ENCODE measurements at regions not wholly inside any gene's neighbourhood (a gene's known extent, or its start where the extent isn't known, plus 50 kb on each side); places are given as distances from the start of the nearest gene placed in this dataset.
"Not testable (repeated sequence)": the region's sequence is repeated elsewhere in the genome, so short reads cannot be mapped to it uniquely, and the experiment has no call there.

- DNase-seq (ENCODE audit: low spot score) = no peak
Measured at GRCh38 chr3:137820366-137820765, 56.3 kb downstream of the SOX14 start.

DNA sequence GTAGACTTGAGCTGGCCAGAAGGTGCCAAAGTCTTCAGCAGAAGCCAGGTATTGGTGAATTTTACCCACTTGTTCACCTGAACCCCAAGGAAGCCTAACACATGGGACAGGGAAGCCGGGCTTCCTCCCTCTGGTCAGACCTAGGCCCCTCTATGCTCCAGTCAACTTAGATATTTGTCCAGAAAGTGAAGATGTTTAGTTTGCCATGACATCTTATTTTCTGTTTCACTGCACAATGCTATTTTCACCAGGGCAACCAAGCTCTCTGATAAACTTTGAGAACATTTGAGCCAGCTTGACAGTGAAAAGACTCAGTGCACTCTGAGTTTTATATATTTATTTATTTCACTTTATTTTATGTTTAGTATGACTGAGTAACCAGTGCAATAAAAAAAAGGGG, 71.0 kb downstream of the SOX14 start:
- no peak for DNase-seq (ENCODE audit: low spot score)

DNA sequence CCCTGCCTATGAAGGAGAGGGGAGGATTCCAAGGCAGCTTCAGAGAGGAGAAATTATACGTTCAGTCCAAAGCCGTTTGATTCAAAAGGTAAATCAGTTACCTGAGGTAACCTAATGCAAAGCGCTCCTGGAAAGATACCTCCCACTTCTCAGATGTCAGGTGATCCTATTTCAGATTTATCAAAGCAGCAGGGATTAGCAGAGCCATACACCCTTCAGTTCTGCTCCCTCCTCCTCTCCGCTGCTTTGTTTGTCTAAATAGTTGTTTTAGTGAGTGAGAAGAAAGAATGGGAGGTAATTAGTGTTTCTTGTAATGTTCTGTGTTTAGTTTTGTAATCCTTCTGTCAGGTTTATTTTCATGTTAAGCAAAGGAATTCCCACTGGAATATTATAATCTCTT, 81.1 kb downstream of the SOX14 start:
- peak; percentile 45 for DNase-seq (ENCODE audit: low spot score)

DNA sequence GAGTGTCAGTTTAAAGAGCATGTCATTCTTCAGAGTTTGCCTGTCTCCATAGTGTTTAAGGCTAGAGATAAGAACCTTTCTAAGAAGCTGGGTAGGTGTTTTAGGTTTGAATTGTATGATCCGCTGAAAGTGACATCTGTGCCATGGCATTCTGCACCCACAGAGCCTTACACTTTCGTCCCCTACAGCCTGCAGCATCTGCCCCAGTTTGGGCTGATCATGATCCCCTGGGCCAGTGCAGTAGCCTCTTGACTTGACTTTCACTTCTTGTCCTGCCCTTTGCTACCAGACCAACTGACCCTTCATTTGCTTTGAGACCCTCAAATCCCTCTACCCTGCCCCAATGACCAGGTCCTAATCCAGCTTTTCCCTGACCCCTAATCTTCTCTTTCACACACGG, 81.6 kb downstream of the SOX14 start:
- peak; percentile 57 for DNase-seq (ENCODE audit: low spot score)

DNA sequence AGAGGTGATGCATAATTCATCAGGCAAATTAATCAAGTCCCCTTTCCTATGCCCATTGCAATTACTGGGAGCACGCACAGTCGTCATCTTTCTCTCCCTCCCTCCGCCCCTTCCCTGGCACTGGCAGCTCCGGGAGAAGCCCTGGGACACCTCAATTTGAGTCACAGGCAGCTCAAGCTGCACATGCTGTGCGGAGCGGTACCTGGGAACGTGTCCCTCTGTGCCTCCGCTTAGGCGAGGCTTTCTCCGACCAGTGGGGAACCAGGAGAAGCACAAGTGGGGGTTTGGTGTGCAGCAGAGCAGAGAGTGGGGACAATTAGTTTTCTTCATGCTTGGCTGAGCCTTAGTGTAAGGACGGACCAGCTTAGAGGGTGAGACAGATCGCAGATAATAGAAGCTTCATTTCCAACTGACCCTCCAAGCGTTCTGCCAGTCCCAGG, 88.3 kb downstream of the SOX14 start:
- DNase-seq (ENCODE audit: low spot score) = no peak

DNA sequence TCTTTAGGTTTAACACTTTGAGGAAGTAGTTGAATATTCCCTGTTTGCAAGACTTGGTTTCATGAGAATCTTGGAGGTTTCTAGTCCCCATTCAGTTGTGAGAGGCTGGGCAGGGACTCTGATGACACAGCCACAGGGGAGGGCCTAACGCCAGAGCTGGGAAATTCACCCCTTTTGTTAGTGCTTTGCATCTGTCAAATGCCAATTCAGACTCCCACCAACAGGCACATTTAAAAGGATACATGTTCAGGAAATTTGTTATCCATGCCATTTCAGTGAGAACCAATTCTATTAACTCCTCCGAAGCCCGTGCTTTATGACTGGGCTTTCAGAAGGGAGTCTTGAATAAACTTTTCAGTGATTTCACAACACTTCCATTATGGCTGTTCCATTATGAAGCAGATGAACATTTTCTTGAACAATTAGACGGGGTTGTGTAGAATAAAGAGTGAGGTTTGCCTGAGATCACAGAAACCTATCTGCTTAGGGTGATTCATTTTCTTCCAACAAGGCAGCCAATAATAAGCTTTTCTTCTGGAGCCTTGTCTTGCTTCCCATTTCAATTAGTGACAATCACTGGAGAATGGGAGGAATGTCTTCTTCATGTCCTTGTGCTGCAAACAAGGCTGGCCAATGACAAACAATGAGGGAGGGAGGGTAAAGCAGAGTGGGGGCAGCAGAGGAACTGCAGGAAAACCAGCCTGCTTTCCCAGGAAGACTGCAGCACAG, 90.6 kb downstream of the SOX14 start:
- DNase-seq (ENCODE audit: low spot score) = no peak

DNA sequence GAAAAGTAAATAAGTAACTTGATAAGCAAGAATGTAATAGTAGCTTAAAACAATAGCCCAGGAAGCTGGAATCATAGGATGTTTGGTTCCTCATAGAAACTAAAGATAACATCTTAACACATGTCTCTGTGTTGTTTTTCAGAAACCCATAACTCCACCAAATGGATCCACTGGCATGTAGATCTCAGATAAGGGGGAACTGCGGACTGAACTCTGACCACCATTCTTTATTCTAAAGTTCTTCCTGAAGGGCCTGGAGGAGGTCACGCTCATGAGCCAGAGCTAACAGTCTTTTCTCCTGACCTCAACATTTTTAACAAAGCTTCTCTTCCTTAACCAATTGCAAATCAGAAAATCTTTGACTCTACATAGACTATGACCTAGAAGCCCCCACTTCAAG, 101.9 kb downstream of the SOX14 start:
- no peak for DNase-seq (ENCODE audit: low spot score)

DNA sequence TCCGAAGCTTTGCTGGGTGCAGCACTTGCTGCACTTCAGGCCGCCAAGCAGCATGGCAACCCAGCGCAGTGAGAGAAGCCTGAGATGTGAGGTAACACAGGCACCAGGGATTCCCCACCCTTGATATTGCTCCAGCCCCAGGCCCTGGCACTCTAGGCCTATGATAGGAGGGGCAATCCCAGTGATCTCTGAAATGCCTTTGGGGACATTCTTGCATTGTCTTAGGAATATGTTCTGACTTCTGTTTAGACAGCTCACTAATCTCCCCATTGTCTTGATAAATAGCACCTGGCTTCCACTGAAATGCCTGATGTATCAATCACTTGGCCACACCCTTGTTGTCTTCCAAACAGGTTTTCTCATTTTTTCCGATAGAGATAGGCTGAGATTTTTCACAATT, 102.8 kb downstream of the SOX14 start:
- no peak for DNase-seq (ENCODE audit: low spot score)

DNA sequence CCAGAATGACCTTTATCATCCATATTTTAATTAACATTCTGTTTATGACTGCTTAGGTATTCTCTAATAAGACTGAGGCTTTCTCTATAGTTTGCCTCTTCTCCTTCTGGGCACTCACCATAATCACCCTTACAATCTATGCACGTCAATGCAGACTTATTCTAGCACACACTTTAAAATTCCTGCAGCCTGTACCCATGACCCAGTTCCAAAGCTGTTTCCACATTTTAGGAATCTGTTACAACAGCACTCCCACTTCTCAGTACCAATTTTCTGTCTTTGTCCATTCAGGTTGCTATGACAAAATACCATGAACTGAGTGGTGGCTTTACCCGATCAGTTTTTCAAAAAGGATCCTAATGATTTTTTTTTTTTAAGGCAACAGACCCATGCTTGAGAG, 103.5 kb downstream of the SOX14 start:
- DNase-seq (ENCODE audit: low spot score) = no peak

DNA sequence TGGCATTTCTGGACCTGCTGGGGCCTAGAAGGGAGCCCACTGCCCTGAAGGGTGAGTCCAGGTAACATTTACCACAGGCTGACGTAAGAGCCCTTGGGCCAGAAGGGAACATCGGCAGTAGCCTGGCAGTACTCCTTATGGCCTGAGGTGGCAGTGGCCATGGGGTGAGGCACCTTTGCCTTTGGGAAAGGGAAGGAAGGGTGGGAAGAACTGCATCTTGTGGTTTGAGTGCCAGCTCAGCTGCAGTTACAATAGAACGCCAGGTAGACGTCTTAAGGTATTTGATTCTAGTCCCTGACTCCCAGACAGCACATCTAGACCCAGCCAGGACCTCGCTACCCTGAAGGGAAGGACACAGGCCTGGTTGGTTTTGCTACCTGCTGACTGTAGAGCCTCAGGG, 104.9 kb downstream of the SOX14 start:
- no peak for DNase-seq (ENCODE audit: low spot score)

DNA sequence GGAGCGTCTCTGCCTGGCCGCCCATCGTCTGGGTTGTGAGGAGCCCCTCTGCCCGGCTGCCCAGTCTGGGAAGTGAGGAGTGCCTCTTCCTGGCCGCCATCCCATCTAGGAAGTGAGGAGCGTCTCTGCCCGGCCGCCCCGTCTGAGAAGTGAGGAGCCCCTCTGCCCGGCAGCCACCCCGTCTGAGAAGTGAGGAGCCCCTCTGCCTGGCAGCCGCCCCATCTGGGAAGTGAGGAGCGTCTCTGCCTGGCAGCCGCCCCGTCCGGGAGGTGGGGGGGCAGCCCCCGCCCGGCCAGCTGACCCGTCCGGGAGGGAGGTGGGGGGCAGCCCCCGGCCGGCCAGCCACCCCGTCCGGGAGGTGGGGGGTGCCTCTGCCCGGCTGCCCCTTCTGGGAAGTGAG, 108.5 kb downstream of the SOX14 start:
- not testable (repeated sequence) for DNase-seq (ENCODE audit: low spot score)

DNA sequence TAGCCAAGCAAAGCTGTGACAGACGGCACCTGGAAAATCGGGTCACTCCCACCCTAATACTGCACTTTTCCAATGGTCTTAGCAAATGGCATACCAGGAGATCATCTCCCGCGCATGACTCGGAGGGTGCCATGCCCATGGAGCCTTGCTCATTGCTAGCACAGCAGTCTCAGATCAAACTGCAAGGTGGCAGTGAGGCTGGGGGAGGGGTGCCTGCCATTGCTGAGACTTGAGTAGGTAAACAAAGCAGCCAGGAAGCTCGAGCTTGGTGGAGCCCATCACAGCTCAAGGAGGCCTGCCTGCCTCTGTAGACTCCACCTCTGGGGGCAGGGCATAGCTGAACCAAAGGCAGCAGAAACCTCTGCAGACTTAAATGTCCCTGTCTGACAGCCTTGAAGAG, 113.1 kb upstream of the CLDN18 start:
- DNase-seq (ENCODE audit: low spot score) = not testable (repeated sequence)

DNA sequence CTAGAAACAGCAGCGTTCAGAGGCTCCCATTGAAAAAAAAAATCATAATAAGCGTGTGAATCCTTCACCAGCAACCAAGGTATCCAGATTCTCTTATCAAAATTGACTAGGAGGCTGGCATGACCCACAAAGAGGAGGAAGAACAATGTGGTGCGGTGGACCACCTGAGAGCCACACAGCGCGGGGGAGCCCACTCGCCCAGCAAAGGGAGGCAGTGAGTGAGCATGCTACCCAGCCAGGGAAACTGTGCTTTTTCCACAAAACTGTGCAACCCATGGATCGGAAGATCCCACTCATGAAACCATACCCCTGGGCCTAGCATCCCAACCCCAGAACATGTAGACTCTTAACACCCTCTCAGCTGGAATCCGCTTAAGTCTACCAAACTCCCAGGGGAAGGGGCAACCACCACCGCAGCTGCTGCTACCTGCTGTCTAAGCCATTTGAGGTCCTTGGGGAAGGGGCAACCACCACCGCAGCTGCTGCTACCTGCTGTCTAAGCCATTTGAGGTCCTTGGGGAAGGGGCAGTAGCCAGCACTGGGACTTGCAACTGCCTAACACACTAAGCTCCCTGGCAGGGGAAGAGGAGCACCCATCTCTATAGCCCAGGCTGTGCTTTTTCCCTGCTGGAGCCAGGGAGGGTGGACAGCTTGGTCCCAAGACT, 102.8 kb upstream of the CLDN18 start:
- DNase-seq (ENCODE audit: low spot score) = peak; percentile 68

DNA sequence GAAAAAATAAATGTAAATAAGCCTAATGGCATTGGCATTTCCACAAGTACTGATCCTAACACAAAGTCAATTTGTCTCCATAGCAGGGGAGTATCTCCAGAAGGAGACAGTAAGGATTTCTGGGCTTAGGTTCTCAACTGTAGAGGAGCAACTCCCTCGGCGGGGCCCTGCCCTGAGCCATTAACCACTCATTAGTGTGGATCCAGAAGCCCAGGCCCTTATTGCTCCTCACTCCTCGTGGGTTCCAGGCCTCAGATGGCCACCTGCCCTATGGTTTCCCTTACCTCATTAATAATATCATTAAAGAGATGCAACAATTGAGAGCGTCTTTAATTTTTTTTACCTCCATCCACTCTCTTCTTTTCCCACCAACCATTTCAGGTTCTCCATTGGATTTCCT, 85.3 kb upstream of the CLDN18 start:
- no peak for DNase-seq (ENCODE audit: low spot score)

- DNase-seq (ENCODE audit: low spot score) = no peak
Measured at GRCh38 chr3:137925080-137925479, 84.9 kb upstream of the CLDN18 start.

DNA sequence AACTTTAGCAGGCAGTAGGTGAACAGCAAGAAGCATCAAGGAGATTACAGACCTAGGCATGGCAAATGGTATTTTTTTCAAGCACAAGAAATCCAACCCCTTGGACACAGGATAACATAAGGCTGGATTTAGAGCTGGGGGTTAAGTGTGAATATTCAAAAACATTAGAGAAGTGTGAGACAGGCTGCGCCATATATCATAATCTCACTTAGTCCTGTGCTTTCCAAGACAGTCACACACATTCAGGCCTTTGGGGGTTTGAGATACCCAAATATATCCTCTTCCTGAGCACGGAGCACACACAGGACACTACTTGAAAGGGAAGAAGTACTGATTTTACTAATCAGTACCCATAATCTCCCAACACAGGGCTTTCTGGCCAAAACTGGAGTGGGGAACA, 83.0 kb upstream of the CLDN18 start:
- DNase-seq (ENCODE audit: low spot score) = no peak

DNA sequence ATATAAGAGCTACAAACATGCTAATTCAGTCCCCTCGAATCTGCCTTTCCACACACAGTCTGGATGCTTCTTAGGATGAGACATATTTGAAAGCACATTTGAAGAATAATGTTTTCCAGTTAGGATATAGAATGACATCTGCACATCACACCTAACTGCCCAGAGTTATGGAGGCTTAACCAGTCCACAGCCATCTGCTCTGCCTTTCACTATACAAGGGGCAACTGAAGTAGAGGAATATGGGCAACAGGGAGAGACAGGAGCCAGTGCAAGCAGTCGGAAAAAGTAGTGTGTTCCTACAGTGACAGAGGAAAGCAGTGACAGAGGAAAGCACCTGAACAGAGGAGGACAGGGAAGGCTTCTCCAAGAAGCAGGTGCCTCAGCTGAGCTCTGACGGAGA, 79.0 kb upstream of the CLDN18 start:
- no peak for DNase-seq (ENCODE audit: low spot score)

- DNase-seq (ENCODE audit: low spot score) = no peak
Measured at GRCh38 chr3:137938876-137939275, 71.1 kb upstream of the CLDN18 start.

GRCh38 chr3:137944593-137944992, 65.4 kb upstream of the CLDN18 start:
- DNase-seq (ENCODE audit: low spot score) = no peak

DNA sequence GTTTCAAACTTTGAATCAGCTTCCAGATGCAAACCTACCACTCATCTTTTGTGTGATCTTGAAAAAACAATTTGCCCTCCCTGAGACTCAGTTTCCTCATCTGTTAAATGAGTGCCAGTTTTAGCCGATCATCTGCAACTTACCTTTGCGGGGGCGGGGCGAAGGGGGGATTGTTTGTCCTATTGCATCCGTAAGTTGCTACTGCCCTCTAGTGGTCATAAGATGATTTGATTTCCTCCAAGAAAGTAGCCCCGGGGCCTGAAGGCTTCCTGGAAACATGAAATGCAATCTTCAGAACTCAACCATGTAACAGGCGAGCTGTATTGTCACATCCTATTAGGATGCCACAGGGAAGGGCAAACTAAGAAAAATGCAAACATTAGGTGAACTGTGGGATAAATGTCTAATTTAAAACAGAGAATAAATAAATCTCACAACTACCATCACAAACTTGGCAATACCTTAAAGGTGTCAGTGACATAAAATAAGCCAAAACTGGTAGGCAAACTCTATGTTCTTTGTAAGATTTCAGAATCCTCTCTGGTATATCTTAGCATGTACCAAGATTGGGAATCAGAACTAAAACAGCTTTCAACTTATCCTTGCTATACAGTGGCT, 63.5 kb upstream of the CLDN18 start:
- peak; percentile 74 for DNase-seq (ENCODE audit: low spot score)

DNA sequence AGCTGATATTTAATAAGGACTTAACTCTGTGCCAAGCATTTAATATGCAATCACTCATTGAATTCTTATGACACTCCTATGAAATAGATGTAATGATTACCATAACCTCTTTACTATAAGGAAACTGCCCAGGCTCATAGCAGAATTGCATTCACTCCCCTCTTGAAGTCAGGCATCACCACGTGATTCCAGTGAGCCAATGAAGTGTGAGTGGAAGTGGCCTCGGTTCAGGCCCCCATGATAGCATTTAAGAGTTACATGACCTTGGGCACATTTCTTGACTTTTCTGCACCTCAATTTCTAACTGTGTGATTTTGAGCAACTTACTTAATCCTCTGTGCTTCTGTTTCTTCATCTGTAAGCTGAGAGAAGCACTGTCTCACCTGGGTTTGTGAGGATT, 62.8 kb upstream of the CLDN18 start:
- no peak for DNase-seq (ENCODE audit: low spot score)

- no peak for DNase-seq (ENCODE audit: low spot score)
Measured at GRCh38 chr3:137948400-137949072, 61.4 kb upstream of the CLDN18 start.

DNA sequence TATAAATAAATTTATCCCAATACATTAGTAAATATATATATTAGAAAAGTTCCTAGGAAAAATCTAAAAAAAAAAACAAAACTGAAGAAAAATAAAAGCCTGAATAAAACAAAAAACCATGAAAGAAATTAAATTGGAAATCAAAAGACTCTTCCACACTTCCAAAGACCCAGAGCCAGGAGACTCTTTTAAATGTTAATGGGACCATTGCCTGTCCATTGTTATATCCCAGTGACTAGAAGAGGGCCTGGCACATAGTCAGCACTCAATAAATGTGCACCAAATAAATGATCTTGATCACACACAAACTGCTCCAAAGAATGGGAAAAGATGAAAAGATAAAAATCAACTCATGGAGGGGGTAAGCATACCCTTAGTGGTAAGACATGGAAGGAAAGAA, 51.3 kb upstream of the CLDN18 start:
- no peak for DNase-seq (ENCODE audit: low spot score)
